PC-9 (cell line): ENCODE measurements at regions not wholly inside any gene's neighbourhood (a gene's known extent, or its start where the extent isn't known, plus 50 kb on each side); places are given as distances from the start of the nearest gene placed in this dataset.

ENCODE experiments used
- EZH2 ChIP-seq: fragments of 200-600 bp; sonication (generic); IDR thresholded peaks from 2 replicates; pipeline ENCODE4 v1.8.0; 2017; ENCODE audit warnings: antibody characterized with exemption, low read depth
- TF ChIP-seq, protein P1 (sequence below): fragments of 200-600 bp; sonication (generic); conservative IDR thresholded peaks from 2 replicates; pipeline ENCODE4 v1.6.1; 2017; ENCODE audit warnings: mixed run types, antibody characterized with exemption, mild to moderate bottlenecking, moderate library complexity

DNA sequence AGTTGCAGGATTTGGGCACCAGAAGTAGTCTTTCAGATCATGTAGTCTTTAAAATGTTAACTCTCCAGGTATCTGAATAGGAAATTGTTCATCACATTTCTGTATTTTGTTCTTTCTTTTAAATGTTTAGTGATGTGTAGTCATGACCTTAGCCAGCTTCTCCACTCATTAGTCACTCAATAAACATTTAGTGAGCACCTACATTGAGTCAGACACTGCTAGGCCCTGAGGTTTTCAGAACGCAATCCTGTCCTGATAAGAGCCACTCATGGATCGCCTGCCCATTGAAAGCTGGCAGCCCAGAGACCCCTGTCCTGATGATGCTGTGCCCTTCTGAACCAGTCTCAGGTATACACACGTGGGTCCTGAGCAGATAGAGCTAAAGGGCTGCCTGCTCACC, 163.4 kb upstream of the HEY2 start:
- TF ChIP-seq, protein P1, sequence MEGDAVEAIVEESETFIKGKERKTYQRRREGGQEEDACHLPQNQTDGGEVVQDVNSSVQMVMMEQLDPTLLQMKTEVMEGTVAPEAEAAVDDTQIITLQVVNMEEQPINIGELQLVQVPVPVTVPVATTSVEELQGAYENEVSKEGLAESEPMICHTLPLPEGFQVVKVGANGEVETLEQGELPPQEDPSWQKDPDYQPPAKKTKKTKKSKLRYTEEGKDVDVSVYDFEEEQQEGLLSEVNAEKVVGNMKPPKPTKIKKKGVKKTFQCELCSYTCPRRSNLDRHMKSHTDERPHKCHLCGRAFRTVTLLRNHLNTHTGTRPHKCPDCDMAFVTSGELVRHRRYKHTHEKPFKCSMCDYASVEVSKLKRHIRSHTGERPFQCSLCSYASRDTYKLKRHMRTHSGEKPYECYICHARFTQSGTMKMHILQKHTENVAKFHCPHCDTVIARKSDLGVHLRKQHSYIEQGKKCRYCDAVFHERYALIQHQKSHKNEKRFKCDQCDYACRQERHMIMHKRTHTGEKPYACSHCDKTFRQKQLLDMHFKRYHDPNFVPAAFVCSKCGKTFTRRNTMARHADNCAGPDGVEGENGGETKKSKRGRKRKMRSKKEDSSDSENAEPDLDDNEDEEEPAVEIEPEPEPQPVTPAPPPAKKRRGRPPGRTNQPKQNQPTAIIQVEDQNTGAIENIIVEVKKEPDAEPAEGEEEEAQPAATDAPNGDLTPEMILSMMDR = no peak
- no peak for TF ChIP-seq EZH2
